ENCODE measurements at regions not wholly inside any gene's neighbourhood (a gene's known extent, or its start where the extent isn't known, plus 50 kb on each side); places are given as distances from the start of the nearest gene placed in this dataset.

GRCh38 chr4:56244681-56245080 is 142.6 kb downstream of the AASDH start:
- no peak for TF ChIP-seq CTCF (conservative IDR thresholded peaks at IDR 0.05; ENCODE audit: low read length)
- H3K4me3 ChIP-seq (ENCODE audit: low read length), result no peak overlapping the region
- DNase-seq (ENCODE audit: low read depth), result no peak

DNA sequence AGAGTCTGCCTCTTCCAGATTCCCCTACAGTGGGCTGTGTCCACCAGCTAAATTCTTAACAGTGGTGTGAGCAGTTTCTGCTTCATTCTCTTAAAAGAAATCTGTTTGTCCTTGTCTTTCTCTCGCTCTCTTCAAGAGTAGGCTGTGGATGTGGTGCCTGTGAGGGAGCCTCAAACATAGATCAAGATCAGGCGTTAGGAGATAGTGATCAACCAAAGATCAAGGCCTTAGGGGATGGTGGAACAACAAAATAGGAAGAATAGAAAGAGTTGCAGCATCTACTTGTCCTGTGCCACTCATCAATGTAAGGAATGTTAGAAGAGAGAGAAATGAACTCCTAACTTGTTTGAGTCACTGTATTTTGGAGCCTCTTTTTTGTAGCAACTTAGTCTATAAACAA is 144.2 kb downstream of the AASDH start:
- H3K4me3 ChIP-seq (ENCODE audit: low read length), result no peak overlapping the region
- TF ChIP-seq CTCF (conservative IDR thresholded peaks at IDR 0.05; ENCODE audit: low read length), result no peak
- no peak for DNase-seq (ENCODE audit: low read depth)

DNA sequence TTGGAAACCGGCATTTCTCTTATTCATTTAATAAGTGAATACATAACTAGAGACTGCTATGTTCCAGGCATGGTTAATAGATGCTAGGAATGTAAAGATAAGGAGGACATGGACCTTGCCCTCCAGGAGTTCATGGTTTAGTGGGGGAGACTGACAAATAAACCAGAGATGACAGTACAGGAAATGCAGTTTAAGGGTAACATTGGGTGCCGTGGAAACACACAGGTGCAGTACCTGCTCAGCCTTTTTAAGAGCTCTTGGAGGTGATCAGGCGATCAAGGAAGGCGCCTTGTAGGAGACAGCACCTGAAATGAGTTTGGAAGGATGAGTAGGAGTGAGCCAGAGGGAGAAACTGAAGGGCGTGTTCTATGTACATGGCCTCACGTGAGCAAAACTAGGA is 145.8 kb downstream of the AASDH start:
- DNase-seq (ENCODE audit: low read depth), result no peak
- H3K4me3 ChIP-seq (ENCODE audit: low read length), result no peak overlapping the region
- no peak for TF ChIP-seq CTCF (conservative IDR thresholded peaks at IDR 0.05; ENCODE audit: low read length)

DNA sequence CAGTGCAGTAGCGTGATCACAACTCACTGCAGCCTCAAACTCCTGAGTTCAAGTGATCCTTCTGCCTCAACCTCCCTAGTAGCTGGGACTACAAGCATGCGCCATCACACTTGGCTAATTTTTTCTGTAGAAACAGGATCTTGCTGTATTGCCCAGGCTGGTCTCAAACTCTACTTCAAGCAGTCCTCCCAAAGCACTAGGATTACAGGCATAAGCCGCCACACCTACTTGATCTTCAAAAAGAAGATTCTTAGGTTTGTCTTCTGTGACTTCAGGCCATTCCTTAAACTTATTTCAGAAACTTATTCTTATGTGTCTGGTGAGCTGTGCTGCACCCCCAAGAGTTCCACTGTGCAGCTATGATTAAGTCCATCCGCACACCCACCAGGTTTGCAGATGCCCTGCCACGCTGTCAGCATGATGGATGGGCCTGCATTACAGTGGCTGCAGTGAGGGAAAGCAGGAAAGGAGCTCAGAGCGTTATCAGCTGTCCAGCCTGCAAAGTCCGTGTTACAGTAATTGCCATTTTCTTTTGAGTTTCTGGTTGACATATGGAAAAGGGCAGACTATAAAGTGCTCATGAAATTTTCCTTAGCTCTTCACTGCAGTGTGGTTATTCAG is 146.6 kb downstream of the AASDH start:
- no peak for TF ChIP-seq CTCF (conservative IDR thresholded peaks at IDR 0.05; ENCODE audit: low read length)
- no peak for DNase-seq (ENCODE audit: low read depth)
- no peak overlapping the region for H3K4me3 ChIP-seq (ENCODE audit: low read length)

DNA sequence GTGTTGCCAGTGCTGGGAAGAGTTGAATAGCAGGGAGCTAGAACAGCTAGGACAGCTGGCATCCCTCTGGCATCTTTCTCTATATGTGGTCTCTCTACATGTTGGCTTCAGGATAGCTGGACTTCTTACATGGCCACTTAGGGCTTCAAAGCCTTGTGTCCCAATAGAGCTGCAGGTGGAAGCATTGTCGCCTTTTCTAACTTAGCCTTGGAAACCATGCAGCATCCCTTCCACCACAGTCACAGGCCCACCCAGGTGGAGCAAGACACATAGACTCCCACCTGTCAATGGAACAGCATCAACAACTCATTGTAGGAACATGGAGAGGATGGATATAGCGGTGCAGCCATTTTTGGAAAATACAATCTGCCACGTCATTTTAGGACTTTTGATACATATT is 149.0 kb downstream of the AASDH start:
- no peak for TF ChIP-seq CTCF (conservative IDR thresholded peaks at IDR 0.05; ENCODE audit: low read length)
- H3K4me3 ChIP-seq (ENCODE audit: low read length), result no peak overlapping the region
- no peak for DNase-seq (ENCODE audit: low read depth)

DNA sequence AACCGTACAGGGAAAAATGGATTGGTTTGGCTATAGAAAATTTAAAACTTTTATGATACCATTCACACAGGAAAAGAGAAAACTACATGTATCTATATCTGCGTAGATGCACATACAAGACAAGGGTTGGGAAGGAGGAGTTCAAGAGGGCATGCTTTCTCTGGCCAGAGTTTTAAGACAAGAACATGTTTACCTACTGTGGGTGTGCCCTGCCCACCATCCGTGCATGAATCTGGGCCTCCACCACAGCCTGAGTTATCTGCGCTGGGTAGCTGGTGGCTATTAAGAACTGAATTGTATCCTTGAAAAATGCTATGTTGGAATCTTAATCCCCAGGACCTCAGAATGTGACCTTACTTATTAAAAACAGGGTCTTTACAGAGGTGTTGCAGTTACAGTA is 151.6 kb downstream of the AASDH start:
- TF ChIP-seq CTCF (conservative IDR thresholded peaks at IDR 0.05; ENCODE audit: low read length), result no peak

DNA sequence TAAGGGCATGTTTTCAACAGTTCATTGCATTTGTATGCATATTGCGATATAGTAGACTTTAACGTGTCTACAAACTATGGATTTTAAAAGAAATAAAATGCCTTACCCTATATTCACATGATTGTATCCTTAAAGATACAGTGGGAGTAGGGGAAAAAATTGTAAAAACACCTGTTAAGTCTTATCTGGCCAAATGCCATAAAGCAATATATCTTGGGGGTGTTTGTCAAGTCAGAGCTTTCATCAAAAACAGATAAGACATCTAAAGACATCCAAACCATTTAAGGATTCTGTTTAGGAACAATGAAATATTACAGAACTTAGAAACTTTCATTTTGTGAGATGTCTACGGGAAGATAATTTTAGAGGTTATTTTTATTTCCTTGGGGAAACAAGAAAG is 152.3 kb downstream of the AASDH start:
- no peak for TF ChIP-seq CTCF (conservative IDR thresholded peaks at IDR 0.05; ENCODE audit: low read length)
- H3K4me3 ChIP-seq (ENCODE audit: low read length), result no peak overlapping the region
- DNase-seq (ENCODE audit: low read depth), result no peak

More for the DNA sequence above, 151.6 kb downstream of the AASDH start:
- no peak for DNase-seq (ENCODE audit: low read depth)
- no peak overlapping the region for H3K4me3 ChIP-seq (ENCODE audit: low read length)

Data from AG10803 (cell line).